HEK293T (cell line): ENCODE measurements at regions not wholly inside any gene's neighbourhood (a gene's known extent, or its start where the extent isn't known, plus 50 kb on each side); places are given as distances from the start of the nearest gene placed in this dataset.

Experiments used
- CTCF ChIA-PET: fragments of 350-600 bp; formaldehyde crosslinking; extraction: SDS; loops from one replicate; lab custom pipeline; 2021; ENCODE audit warnings: antibody characterized with exemption, inconsistent platforms; lab: Yijun Ruan, JAX
- POLR2A ChIA-PET: fragments of 350-600 bp; formaldehyde crosslinking; extraction: SDS; loops from one replicate; lab custom pipeline; 2020; ENCODE audit warnings: antibody characterized with exemption, inconsistent platforms; lab: Yijun Ruan, JAX
- DNase-seq: peaks from one replicate; pipeline ENCODE4 v3.0.0; 2012; ENCODE audit warnings: mixed read lengths; ENCODE audit errors: extremely low spot score
- ARNT ChIP-seq: fragments of 450-650 bp; IDR thresholded peaks from 2 replicates; pipeline ENCODE4 v1.6.1; 2017; ENCODE audit warnings: mild to moderate bottlenecking
- BHLHE40 ChIP-seq: fragments of 450-650 bp; IDR thresholded peaks from 2 replicates; pipeline ENCODE4 v1.6.1; 2016; ENCODE audit warnings: mild to moderate bottlenecking, moderate library complexity, borderline replicate concordance
- CTBP1 ChIP-seq: fragments of 450-650 bp; IDR thresholded peaks from 2 replicates; pipeline ENCODE4 v1.6.1; 2016; ENCODE audit warnings: borderline replicate concordance
- ELF4 ChIP-seq: fragments of 450-650 bp; IDR thresholded peaks from 2 replicates; pipeline ENCODE4 v1.6.1; 2017; ENCODE audit warnings: antibody characterized with exemption
- FOXA1 ChIP-seq: fragments of 450-650 bp; IDR thresholded peaks from 2 replicates; pipeline ENCODE4 v1.6.1; 2016; ENCODE audit warnings: mild to moderate bottlenecking
- FOXK2 ChIP-seq: fragments of 450-650 bp; IDR thresholded peaks from 2 replicates; pipeline ENCODE4 v1.6.1; 2016; ENCODE audit warnings: mild to moderate bottlenecking
- FOXM1 ChIP-seq: fragments of 450-650 bp; IDR thresholded peaks from 2 replicates; pipeline ENCODE4 v1.6.1; 2017; ENCODE audit warnings: mild to moderate bottlenecking, borderline replicate concordance
- HDGF ChIP-seq: fragments of 450-650 bp; IDR thresholded peaks from 2 replicates; pipeline ENCODE4 v1.6.1; 2017; ENCODE audit warnings: antibody characterized with exemption, borderline replicate concordance
- L3MBTL2 ChIP-seq: fragments of 450-650 bp; conservative IDR thresholded peaks from 2 replicates; pipeline ENCODE4 v1.6.1; 2016; ENCODE audit warnings: mild to moderate bottlenecking
- LEF1 ChIP-seq: fragments of 450-650 bp; IDR thresholded peaks from 2 replicates; pipeline ENCODE4 v1.6.1; 2017; ENCODE audit warnings: mild to moderate bottlenecking, borderline replicate concordance
- NFRKB ChIP-seq: fragments of 450-650 bp; IDR thresholded peaks from 2 replicates; pipeline ENCODE4 v1.6.1; 2016; ENCODE audit warnings: mild to moderate bottlenecking, moderate library complexity
- SP1 ChIP-seq: fragments of 450-650 bp; IDR thresholded peaks from 2 replicates; pipeline ENCODE4 v1.6.1; 2017
- SUZ12 ChIP-seq: fragments of 450-650 bp; IDR thresholded peaks from 2 replicates; pipeline ENCODE4 v1.6.1; 2016; ENCODE audit warnings: mild to moderate bottlenecking
- TARDBP ChIP-seq: fragments of 450-650 bp; IDR thresholded peaks from 2 replicates; pipeline ENCODE4 v1.6.1; 2016
- ZNF384 ChIP-seq: fragments of 450-650 bp; IDR thresholded peaks from 2 replicates; pipeline ENCODE4 v1.6.1; 2016
- TF ChIP-seq, protein P1 (sequence below): fragments of 450-650 bp; IDR thresholded peaks from 2 replicates; pipeline ENCODE4 v1.6.1; 2016

DNA sequence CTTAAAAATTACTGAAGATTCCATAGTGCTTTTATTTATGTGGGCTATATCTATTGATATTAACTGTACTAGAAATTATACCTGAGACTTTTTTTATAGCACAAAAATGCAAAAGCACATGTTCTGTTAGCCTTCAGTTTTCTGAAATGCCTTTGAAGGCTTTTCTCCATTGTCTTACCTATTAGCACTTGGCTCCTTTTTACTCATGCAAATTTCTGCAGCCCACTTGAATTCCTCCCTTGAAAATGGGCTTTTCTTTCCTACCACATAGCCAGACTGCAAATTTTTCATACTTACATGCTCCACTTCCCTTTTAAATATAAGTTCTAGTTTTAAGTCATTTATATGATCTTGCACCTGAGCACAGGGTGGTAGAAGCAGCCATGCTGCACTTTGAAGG lies 453.0 kb upstream of the TRIB2 start:
- ChIA-PET CTCF (no interaction called here), POLR2A (no interaction called here)
- TF ChIP-seq SP1 (no peak), ZNF384 (no peak), TARDBP (no peak), NFRKB (no peak), BHLHE40 (no peak), FOXK2 (no peak), LEF1 (no peak), HDGF (no peak), FOXM1 (no peak), FOXA1 (no peak), L3MBTL2 (no peak), SUZ12 (no peak), ELF4 (no peak), CTBP1 (no peak), ARNT (no peak)
- TF ChIP-seq, protein P1, sequence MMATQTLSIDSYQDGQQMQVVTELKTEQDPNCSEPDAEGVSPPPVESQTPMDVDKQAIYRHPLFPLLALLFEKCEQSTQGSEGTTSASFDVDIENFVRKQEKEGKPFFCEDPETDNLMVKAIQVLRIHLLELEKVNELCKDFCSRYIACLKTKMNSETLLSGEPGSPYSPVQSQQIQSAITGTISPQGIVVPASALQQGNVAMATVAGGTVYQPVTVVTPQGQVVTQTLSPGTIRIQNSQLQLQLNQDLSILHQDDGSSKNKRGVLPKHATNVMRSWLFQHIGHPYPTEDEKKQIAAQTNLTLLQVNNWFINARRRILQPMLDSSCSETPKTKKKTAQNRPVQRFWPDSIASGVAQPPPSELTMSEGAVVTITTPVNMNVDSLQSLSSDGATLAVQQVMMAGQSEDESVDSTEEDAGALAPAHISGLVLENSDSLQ = no peak
- DNase-seq = no peak

DNA sequence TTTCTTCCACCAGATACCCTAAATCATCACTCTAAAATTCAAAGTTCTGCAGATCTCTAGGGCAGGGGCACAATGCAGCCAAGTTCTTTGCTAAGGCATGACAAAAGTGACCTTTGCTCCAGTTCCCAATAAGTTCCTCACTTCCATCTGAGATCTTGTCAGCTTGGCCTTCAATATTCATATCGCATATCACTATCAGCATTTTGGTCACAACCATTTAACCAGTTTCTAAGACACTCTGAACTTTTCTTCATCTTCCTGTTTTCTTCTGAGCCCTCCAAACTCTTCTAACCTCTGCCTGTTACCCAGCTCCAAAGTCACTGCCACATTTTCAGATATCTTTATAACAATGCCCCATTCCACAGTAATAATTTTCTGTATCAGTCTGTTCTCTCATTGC lies 452.6 kb upstream of the TRIB2 start:
- POLR2A ChIA-PET = no interaction called here
- DNase-seq = no peak
- CTCF ChIA-PET = no interaction called here
- TF ChIP-seq NFRKB = no peak
- no peak for TF ChIP-seq CTBP1
- no peak for TF ChIP-seq ARNT
- no peak for TF ChIP-seq SP1
- TF ChIP-seq FOXM1 = no peak
- no peak for TF ChIP-seq SUZ12
- no peak for TF ChIP-seq L3MBTL2
- no peak for TF ChIP-seq TARDBP
- TF ChIP-seq FOXK2 = no peak
- TF ChIP-seq HDGF = no peak
- TF ChIP-seq, protein P1 = no peak
- TF ChIP-seq ELF4 = no peak
- no peak for TF ChIP-seq LEF1
- no peak for TF ChIP-seq FOXA1
- TF ChIP-seq BHLHE40 = no peak
- TF ChIP-seq ZNF384 = no peak

DNA sequence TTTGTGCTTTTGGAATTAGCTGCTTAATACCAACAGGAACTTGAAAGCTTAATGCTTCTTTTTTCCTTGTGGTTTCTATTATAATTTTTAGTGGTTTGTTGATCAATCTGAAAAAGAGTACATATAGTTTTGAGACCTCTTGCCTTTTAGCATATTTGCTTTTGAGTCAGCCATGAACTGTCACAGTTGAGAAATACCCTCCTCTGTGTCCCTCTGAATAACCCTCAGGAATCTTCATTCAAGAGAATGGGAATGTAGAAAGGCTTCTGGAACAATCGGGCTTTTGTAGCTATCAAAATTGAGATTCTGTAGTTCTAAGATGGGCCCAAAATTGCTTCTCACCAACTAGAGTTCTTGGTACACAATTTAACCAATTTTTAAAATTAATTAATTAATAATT lies 451.1 kb upstream of the TRIB2 start:
- TF ChIP-seq SUZ12 = no peak
- no peak for TF ChIP-seq SP1
- TF ChIP-seq ELF4 = no peak
- no peak for TF ChIP-seq FOXA1
- TF ChIP-seq, protein P1 = no peak
- no peak for TF ChIP-seq TARDBP
- POLR2A ChIA-PET = no interaction called here
- CTCF ChIA-PET = no interaction called here
- no peak for DNase-seq

DNA sequence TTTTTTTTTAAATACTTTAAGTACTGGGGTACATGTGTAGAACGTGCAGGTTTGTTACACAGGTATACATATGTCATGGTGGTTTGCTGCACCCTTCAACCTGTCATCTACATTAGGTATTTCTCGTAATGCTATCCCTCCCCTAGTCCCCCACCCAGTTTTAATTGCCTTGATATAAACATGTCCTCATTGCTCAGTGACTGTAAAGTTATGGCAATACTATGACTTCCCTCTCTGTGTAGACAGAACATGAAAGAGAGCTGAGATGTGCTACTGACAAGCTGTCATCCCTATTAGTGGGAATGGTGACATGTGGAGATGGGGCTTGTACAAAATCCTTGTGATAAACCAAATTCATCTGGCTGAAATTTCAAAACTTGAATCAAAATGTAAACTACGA lies 449.7 kb upstream of the TRIB2 start:
- POLR2A ChIA-PET = no interaction called here

DNA sequence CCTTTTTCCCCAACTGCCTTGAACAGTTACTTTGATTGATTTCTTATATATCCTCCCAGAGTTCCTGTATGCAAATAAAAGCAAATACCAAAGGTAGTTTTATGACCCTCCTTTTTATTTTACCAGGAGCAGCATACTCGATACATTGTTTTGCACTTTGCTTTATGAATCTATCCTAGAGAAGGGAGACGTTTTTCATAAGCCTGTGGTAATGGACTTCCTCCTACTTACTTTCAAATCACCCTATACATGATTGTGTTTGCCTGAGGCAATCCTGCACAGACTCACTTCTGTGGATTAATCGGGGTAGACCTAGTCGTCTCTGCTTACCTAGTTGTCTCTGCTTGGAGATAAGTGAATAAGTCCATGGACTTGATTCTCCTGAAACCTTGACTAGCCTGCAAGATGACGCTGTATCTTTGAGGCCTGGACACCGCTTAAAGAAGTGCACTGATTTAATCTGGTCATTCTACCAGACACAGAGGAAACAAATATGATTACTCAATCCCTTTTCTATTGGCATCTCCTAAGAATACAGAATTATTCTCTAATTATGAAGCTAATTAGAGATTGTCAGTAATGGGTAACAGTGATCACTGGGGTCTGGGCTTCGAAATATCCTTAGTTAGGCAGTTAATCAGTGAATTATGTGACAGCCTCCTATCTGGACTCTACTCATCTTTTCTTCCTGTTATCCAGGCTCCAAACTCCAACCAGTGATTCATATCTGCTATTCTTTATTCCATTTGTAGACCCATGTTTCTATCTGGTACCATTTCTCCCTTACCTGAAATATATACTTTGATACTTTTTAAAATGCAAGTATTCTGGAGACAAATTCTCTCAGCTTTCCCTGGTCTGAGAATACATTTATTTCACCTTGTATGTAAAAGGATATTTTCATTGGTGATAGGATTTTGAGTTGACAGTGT lies 447.4 kb upstream of the TRIB2 start:
- no peak for TF ChIP-seq ARNT
- TF ChIP-seq NFRKB = no peak
- TF ChIP-seq BHLHE40 = no peak
- CTCF ChIA-PET = interaction anchor here (0.6 kb wide), 1 partner anchor 265 kb away, joined by 3 read pairs; no protein-coding TSS in a partner anchor
- no peak for DNase-seq
- POLR2A ChIA-PET = no interaction called here

More for the DNA sequence above, 449.7 kb upstream of the TRIB2 start:
- TF ChIP-seq TARDBP (no peak), SUZ12 (no peak), ZNF384 (no peak), FOXA1 (no peak), BHLHE40 (no peak), ELF4 (no peak), LEF1 (no peak), L3MBTL2 (no peak), SP1 (no peak), FOXK2 (no peak), CTBP1 (no peak), ARNT (no peak), HDGF (no peak), FOXM1 (no peak)
- TF ChIP-seq, protein P1 = no peak
- no peak for DNase-seq
- CTCF ChIA-PET = no interaction called here
